GM12892 (cell line): ENCODE measurements at regions not wholly inside any gene's neighbourhood (a gene's known extent, or its start where the extent isn't known, plus 50 kb on each side); places are given as distances from the start of the nearest gene placed in this dataset.
"Not testable (repeated sequence)": the region's sequence is repeated elsewhere in the genome, so short reads cannot be mapped to it uniquely, and the experiment has no call there.

ENCODE experiments used
- DNase-seq: peaks from one replicate; pipeline ENCODE4 v3.0.0; 2011; ENCODE audit not compliant: insufficient read length
- FAIRE-seq: peaks from 2 replicates; lab custom pipeline; 2011; peaks lifted over from hg19 to GRCh38; lab: Jason Lieb, UNC
- POLR2A ChIP-seq: IDR thresholded peaks from 2 replicates; pipeline ENCODE4 v1.6.1; 2011; ENCODE audit warnings: low read depth, low read length, control low read depth
- POLR2AphosphoS5 ChIP-seq: IDR thresholded peaks from 2 replicates; pipeline ENCODE4 v1.6.1; 2011; ENCODE audit warnings: low read depth, low read length, control low read depth
- TAF1 ChIP-seq: IDR thresholded peaks from 2 replicates; pipeline ENCODE4 v1.6.1; 2011; ENCODE audit warnings: low read depth, mild to moderate bottlenecking, control low read depth, low read length, borderline replicate concordance

DNA sequence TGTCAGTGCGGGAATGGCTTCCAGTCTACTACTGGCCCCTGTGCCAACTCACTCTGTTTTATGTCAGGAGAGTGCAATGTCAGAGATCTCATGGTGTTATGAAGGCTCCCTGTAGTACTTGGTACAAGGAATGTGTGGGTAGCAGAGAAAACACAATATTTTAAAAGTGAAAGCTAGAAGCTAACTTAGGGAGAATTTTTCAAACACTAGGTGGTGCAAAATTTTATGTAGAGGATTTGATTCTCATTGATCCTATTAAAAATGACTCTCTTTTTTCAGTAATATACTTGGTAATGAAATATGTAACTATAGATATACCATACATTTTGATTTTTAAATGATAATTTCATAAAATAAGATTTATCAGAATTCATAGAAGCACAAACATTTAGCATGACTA lies 134.7 kb downstream of the JRKL start:
- TF ChIP-seq POLR2AphosphoS5 (no peak), POLR2A (no peak), TAF1 (no peak)
- FAIRE-seq (no peak), DNase-seq (no peak)

GRCh38 chr11:96530473-96530872 lies 140.7 kb downstream of the JRKL start:
- DNase-seq (no peak), FAIRE-seq (no peak)
- no peak for TF ChIP-seq TAF1
- TF ChIP-seq POLR2A, result no peak
- no peak for TF ChIP-seq POLR2AphosphoS5

- peak; percentile 42 for FAIRE-seq
Observed at GRCh38 chr11:96538104-96538503, 148.3 kb downstream of the JRKL start.

GRCh38 chr11:96538622-96539021 lies 148.8 kb downstream of the JRKL start:
- no peak for FAIRE-seq
- TF ChIP-seq POLR2A (no peak), POLR2AphosphoS5 (no peak), TAF1 (no peak)

More at GRCh38 chr11:96538104-96538503, 148.3 kb downstream of the JRKL start:
- no peak for DNase-seq
- TF ChIP-seq POLR2AphosphoS5, result no peak
- TF ChIP-seq POLR2A, result no peak
- TF ChIP-seq TAF1, result no peak

DNA sequence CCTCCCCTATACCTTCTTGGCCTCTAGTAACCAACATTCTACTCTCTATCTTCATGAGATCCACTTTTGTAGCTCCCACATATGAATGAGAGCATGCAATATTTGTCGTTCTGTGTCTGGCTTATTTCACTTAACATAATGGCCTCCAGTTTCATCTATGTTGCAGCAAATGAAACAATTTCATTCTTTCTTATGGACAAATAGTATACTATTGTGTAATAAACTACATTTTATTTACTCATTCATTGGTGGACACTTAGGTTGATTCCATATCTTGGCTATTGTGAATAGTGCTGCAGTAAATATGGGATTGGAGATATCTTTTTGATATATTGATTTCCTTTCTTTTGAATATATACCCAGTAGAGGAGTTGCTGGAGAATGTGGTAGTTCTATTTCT lies 151.1 kb downstream of the JRKL start:
- FAIRE-seq, result no peak
- DNase-seq, result no peak
- no peak for TF ChIP-seq POLR2A
- no peak for TF ChIP-seq TAF1
- TF ChIP-seq POLR2AphosphoS5, result no peak

More at GRCh38 chr11:96538622-96539021, 148.8 kb downstream of the JRKL start:
- no peak for DNase-seq

- FAIRE-seq (no peak), DNase-seq (no peak)
- TF ChIP-seq POLR2A (no peak), TAF1 (no peak), POLR2AphosphoS5 (no peak)
Observed at GRCh38 chr11:96543177-96543576, 153.4 kb downstream of the JRKL start.

GRCh38 chr11:96545192-96545591 lies 155.4 kb downstream of the JRKL start:
- not testable (repeated sequence) for DNase-seq, FAIRE-seq

DNA sequence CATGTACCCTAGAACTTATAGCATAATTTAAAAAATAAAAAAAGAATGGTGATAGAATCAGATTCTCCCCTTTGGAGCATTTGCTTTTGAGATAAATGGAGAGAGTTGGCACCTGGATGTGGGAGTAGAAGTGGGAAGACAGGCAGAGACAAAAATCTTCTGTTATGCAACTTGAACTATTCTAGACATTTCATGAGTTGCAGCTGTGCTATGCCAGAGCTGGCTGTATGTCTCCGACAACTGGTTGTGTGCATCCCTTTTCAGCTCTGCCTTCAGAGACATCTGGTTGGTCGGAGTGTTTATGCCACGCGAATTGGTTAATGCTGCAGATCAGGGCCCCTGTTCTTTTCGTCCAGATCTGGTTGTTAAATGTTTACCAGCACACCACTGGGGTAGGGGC lies 161.3 kb downstream of the JRKL start:
- TF ChIP-seq POLR2AphosphoS5 (no peak), TAF1 (no peak), POLR2A (no peak)
- DNase-seq (no peak), FAIRE-seq (no peak)

DNA sequence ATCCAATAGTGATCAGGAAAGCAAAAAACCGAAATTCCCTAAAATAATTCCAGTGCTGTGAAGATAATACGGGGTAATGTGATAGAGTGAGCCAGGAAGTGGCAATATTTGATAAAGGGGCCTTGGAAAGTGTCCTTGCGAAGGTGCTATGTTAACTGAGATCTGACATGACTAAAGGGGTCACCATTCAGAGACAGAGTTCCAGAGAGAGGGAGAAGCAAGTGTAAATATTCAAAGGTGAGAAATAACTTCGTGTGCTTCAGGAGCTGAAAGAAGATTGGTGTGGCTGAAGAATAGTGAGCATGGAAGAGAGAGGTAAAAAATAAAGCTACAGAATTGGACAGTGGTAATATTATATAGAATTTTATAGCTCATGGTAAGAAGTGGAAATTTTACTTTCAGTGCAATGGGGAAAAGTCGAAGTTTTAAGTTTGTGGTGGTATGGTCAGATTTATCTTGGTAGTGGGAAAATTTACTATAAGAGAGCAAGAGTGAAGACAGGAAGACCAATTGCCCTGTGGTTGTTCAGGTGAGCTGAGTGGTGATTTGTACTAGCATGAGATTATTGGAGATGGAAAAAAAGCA lies 164.5 kb downstream of the JRKL start:
- TF ChIP-seq POLR2AphosphoS5 (no peak), POLR2A (no peak), TAF1 (no peak)
- FAIRE-seq (no peak), DNase-seq (no peak)

- not testable (repeated sequence) for FAIRE-seq, DNase-seq
Observed at GRCh38 chr11:96555826-96556225, 166.0 kb downstream of the JRKL start.

GRCh38 chr11:96560727-96561126 lies 170.9 kb downstream of the JRKL start:
- DNase-seq, FAIRE-seq: not testable (repeated sequence)

DNA sequence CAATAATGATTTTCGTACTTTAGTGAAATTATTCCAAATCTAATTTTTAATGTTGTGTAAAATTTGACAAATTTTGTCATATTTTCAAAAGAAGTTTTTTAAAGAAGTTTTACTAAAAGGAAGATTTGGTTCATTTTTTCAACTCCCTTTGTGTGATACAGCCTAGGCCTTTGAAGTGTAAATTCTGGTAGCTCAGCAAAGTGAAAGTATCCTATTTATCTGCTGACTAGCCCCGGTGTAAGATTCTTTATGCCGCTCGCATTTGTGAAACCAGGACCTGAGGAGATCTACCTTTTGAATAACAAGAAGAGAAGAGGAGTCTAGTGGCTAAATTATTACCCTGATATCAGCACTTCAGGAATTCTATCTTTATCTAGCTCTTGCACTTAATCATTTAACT lies 177.4 kb downstream of the JRKL start:
- no peak for FAIRE-seq
- TF ChIP-seq POLR2A (no peak), TAF1 (no peak), POLR2AphosphoS5 (no peak)
- no peak for DNase-seq

- TF ChIP-seq POLR2AphosphoS5, result no peak
- no peak for TF ChIP-seq TAF1
- no peak for TF ChIP-seq POLR2A
Observed at GRCh38 chr11:96567667-96568066, 177.9 kb downstream of the JRKL start.

More at GRCh38 chr11:96567667-96568066, 177.9 kb downstream of the JRKL start:
- no peak for FAIRE-seq
- DNase-seq, result no peak
